WTC11 (cell line): ENCODE measurements at regions not wholly inside any gene's neighbourhood (a gene's known extent, or its start where the extent isn't known, plus 50 kb on each side); places are given as distances from the start of the nearest gene placed in this dataset.
"Not testable (repeated sequence)": the region's sequence is repeated elsewhere in the genome, so short reads cannot be mapped to it uniquely, and the experiment has no call there.

Experiments
- EMX1 ChIP-seq: fragments of 250-450 bp; sonication (Bioruptor Pico); IDR thresholded peaks from 2 replicates; pipeline ENCODE4 v1.8.0; 2021; ENCODE audit warnings: mild to moderate bottlenecking
- MYBL2 ChIP-seq: sonication (generic); formaldehyde crosslinking; IDR thresholded peaks from 2 replicates; pipeline ENCODE4 v1.8.1; 2023; ENCODE audit warnings: mild to moderate bottlenecking, moderate library complexity, missing genetic modification reagents
- NFATC4 ChIP-seq: fragments of 250-450 bp; sonication (Bioruptor Pico); IDR thresholded peaks from 2 replicates; pipeline ENCODE4 v1.9.0; 2021; ENCODE audit warnings: mild to moderate bottlenecking
- NFYB ChIP-seq: sonication (generic); formaldehyde crosslinking; conservative IDR thresholded peaks from 2 replicates; pipeline ENCODE4 v1.8.0; 2022; ENCODE audit warnings: low read depth, missing genetic modification reagents
- NR1H2 ChIP-seq: sonication (generic); formaldehyde crosslinking; IDR thresholded peaks from 2 replicates; pipeline ENCODE4 v1.9.0; 2021; ENCODE audit warnings: mild to moderate bottlenecking, moderate library complexity, missing genetic modification reagents
- OVOL2 ChIP-seq: fragments of 250-450 bp; sonication (Bioruptor Pico); IDR thresholded peaks from 2 replicates; pipeline ENCODE4 v1.9.0; 2021; ENCODE audit warnings: mild to moderate bottlenecking, borderline replicate concordance
- SP1 ChIP-seq: sonication (generic); formaldehyde crosslinking; conservative IDR thresholded peaks from 2 replicates; pipeline ENCODE4 v1.8.1; 2022; ENCODE audit warnings: missing genetic modification reagents
- ZNF671 ChIP-seq: fragments of 250-450 bp; sonication (Bioruptor Pico); IDR thresholded peaks from 2 replicates; pipeline ENCODE4 v1.8.0; 2021; ENCODE audit warnings: mild to moderate bottlenecking
- TF ChIP-seq, protein P1 (sequence below): fragments of 200-600 bp; IDR thresholded peaks from 2 replicates; pipeline ENCODE4 v1.8.0; 2022; ENCODE audit warnings: antibody characterized with exemption
- TF ChIP-seq, protein P2 (sequence below): sonication (generic); formaldehyde crosslinking; IDR thresholded peaks from 2 replicates; pipeline ENCODE4 v1.8.0; 2023; ENCODE audit warnings: missing genetic modification reagents, mild to moderate bottlenecking, borderline replicate concordance
- TF ChIP-seq, protein P3 (sequence below): sonication (generic); formaldehyde crosslinking; IDR thresholded peaks from 2 replicates; pipeline ENCODE4 v1.8.0; 2022; ENCODE audit warnings: mild to moderate bottlenecking, missing genetic modification reagents
- TF ChIP-seq, protein P4 (sequence below): sonication (generic); formaldehyde crosslinking; IDR thresholded peaks from 2 replicates; pipeline ENCODE4 v1.8.1; 2023; ENCODE audit warnings: mild to moderate bottlenecking, missing genetic modification reagents
- TF ChIP-seq, protein P5 (sequence below): sonication (generic); formaldehyde crosslinking; IDR thresholded peaks from 2 replicates; pipeline ENCODE4 v1.8.1; 2022; ENCODE audit warnings: low read depth, missing genetic modification reagents, borderline replicate concordance

DNA sequence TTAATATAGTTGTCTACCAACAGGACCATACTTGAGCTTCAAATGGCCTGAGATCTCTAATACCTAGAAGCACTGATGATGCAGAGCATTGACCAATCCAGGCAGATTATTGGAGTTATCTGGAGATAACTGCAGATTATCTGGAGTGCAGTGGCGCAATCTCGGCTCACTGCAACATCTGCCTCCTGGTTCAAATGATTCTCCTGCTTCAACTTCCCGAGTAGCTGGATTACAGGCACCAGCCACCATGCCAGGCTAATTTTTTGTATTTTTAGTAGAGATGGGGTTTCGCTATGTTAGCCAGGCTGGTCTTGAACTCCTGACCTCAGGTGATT, 1225.4 kb upstream of the ZEB2 start:
- TF ChIP-seq, protein P1, sequence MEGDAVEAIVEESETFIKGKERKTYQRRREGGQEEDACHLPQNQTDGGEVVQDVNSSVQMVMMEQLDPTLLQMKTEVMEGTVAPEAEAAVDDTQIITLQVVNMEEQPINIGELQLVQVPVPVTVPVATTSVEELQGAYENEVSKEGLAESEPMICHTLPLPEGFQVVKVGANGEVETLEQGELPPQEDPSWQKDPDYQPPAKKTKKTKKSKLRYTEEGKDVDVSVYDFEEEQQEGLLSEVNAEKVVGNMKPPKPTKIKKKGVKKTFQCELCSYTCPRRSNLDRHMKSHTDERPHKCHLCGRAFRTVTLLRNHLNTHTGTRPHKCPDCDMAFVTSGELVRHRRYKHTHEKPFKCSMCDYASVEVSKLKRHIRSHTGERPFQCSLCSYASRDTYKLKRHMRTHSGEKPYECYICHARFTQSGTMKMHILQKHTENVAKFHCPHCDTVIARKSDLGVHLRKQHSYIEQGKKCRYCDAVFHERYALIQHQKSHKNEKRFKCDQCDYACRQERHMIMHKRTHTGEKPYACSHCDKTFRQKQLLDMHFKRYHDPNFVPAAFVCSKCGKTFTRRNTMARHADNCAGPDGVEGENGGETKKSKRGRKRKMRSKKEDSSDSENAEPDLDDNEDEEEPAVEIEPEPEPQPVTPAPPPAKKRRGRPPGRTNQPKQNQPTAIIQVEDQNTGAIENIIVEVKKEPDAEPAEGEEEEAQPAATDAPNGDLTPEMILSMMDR, result not testable (repeated sequence)
- TF ChIP-seq, protein P2, sequence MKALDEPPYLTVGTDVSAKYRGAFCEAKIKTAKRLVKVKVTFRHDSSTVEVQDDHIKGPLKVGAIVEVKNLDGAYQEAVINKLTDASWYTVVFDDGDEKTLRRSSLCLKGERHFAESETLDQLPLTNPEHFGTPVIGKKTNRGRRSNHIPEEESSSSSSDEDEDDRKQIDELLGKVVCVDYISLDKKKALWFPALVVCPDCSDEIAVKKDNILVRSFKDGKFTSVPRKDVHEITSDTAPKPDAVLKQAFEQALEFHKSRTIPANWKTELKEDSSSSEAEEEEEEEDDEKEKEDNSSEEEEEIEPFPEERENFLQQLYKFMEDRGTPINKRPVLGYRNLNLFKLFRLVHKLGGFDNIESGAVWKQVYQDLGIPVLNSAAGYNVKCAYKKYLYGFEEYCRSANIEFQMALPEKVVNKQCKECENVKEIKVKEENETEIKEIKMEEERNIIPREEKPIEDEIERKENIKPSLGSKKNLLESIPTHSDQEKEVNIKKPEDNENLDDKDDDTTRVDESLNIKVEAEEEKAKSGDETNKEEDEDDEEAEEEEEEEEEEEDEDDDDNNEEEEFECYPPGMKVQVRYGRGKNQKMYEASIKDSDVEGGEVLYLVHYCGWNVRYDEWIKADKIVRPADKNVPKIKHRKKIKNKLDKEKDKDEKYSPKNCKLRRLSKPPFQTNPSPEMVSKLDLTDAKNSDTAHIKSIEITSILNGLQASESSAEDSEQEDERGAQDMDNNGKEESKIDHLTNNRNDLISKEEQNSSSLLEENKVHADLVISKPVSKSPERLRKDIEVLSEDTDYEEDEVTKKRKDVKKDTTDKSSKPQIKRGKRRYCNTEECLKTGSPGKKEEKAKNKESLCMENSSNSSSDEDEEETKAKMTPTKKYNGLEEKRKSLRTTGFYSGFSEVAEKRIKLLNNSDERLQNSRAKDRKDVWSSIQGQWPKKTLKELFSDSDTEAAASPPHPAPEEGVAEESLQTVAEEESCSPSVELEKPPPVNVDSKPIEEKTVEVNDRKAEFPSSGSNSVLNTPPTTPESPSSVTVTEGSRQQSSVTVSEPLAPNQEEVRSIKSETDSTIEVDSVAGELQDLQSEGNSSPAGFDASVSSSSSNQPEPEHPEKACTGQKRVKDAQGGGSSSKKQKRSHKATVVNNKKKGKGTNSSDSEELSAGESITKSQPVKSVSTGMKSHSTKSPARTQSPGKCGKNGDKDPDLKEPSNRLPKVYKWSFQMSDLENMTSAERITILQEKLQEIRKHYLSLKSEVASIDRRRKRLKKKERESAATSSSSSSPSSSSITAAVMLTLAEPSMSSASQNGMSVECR (CRISPR knock-in tag), result not testable (repeated sequence)
- TF ChIP-seq SP1 (CRISPR knock-in tag); NFYB; MYBL2 (CRISPR knock-in tag); ZNF671 (CRISPR knock-in tag); OVOL2 (CRISPR knock-in tag); NFATC4 (CRISPR knock-in tag); EMX1 (CRISPR knock-in tag); NR1H2 (CRISPR knock-in tag): not testable (repeated sequence)
- TF ChIP-seq, protein P3, sequence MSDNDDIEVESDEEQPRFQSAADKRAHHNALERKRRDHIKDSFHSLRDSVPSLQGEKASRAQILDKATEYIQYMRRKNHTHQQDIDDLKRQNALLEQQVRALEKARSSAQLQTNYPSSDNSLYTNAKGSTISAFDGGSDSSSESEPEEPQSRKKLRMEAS (CRISPR knock-in tag), result not testable (repeated sequence)
- TF ChIP-seq, protein P4, sequence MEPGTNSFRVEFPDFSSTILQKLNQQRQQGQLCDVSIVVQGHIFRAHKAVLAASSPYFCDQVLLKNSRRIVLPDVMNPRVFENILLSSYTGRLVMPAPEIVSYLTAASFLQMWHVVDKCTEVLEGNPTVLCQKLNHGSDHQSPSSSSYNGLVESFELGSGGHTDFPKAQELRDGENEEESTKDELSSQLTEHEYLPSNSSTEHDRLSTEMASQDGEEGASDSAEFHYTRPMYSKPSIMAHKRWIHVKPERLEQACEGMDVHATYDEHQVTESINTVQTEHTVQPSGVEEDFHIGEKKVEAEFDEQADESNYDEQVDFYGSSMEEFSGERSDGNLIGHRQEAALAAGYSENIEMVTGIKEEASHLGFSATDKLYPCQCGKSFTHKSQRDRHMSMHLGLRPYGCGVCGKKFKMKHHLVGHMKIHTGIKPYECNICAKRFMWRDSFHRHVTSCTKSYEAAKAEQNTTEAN (CRISPR knock-in tag), result not testable (repeated sequence)
- TF ChIP-seq, protein P5, sequence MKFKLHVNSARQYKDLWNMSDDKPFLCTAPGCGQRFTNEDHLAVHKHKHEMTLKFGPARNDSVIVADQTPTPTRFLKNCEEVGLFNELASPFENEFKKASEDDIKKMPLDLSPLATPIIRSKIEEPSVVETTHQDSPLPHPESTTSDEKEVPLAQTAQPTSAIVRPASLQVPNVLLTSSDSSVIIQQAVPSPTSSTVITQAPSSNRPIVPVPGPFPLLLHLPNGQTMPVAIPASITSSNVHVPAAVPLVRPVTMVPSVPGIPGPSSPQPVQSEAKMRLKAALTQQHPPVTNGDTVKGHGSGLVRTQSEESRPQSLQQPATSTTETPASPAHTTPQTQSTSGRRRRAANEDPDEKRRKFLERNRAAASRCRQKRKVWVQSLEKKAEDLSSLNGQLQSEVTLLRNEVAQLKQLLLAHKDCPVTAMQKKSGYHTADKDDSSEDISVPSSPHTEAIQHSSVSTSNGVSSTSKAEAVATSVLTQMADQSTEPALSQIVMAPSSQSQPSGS (CRISPR knock-in tag), result not testable (repeated sequence)
